GM13976 (cell line): ENCODE measurements at regions not wholly inside any gene's neighbourhood (a gene's known extent, or its start where the extent isn't known, plus 50 kb on each side); places are given as distances from the start of the nearest gene placed in this dataset.

Experiments
- DNase-seq: peaks from one replicate; pipeline ENCODE4 v3.0.0; 2012; ENCODE audit warnings: low spot score
- CTCF ChIP-seq: IDR thresholded peaks from 2 replicates; pipeline ENCODE4 v1.5.1; 2012; ENCODE audit warnings: borderline replicate concordance, mild to moderate bottlenecking; ENCODE audit not compliant: insufficient read depth; ENCODE audit errors: extremely low read depth, missing control alignments, control extremely low read depth
- in situ Hi-C: fragments of 300-500 bp; cut with MboI; formaldehyde crosslinking; loops from one replicate; pipeline ENCODE4 v1.12.0; 2022; ENCODE audit warnings: low sequenced_read_pairs, mixed read lengths, inconsistent platforms; ENCODE audit not compliant: unreplicated experiment

GRCh38 chr3:110391640-110392395, 679.8 kb upstream of the NECTIN3 start:
- in situ Hi-C loops: no loop called here
- no peak for TF ChIP-seq CTCF
- no peak for DNase-seq

GRCh38 chr3:110393941-110394340, 677.7 kb upstream of the NECTIN3 start:
- TF ChIP-seq CTCF: no peak
- in situ Hi-C loops: no loop called here
- DNase-seq: no peak

GRCh38 chr3:110397115-110397514, 674.5 kb upstream of the NECTIN3 start:
- DNase-seq: no peak
- no peak for TF ChIP-seq CTCF
- in situ Hi-C loops: no loop called here

GRCh38 chr3:110400315-110400714, 671.3 kb upstream of the NECTIN3 start:
- DNase-seq: no peak
- in situ Hi-C loops: no loop called here
- no peak for TF ChIP-seq CTCF

GRCh38 chr3:110405830-110406585, 665.6 kb upstream of the NECTIN3 start:
- in situ Hi-C loops: no loop called here
- TF ChIP-seq CTCF: no peak
- DNase-seq: no peak

GRCh38 chr3:110413266-110413665, 658.4 kb upstream of the NECTIN3 start:
- in situ Hi-C loops: no loop called here
- no peak for TF ChIP-seq CTCF

More at GRCh38 chr3:110413266-110413665, 658.4 kb upstream of the NECTIN3 start:
- no peak for DNase-seq
